RWPE1 (cell line): ENCODE measurements at regions not wholly inside any gene's neighbourhood (a gene's known extent, or its start where the extent isn't known, plus 50 kb on each side); places are given as distances from the start of the nearest gene placed in this dataset.

ENCODE experiments used
- CTCF ChIA-PET: fragments of 350-600 bp; sonication (Branson Sonifier 250); formaldehyde crosslinking; extraction: SDS; loops from one replicate; lab custom pipeline; 2021; lab: Yijun Ruan, JAX
- POLR2A ChIA-PET: fragments of 400-600 bp; formaldehyde crosslinking; extraction: SDS; loops from one replicate; lab custom pipeline; 2020; ENCODE audit warnings: antibody characterized with exemption; ENCODE audit not compliant: low non-redundant PET; lab: Yijun Ruan, JAX
- DNase-seq: peaks from one replicate; pipeline ENCODE4 v3.0.0; 2012; ENCODE audit warnings: low spot score
- H3K27ac ChIP-seq: fragments of 450-650 bp; 2 replicates; pipeline ENCODE4 v1.5.1; 2017
- CTCF ChIP-seq: fragments of 450-650 bp; conservative IDR thresholded peaks from 2 replicates; pipeline ENCODE4 v1.5.1; 2017; ENCODE audit warnings: low read depth, mild to moderate bottlenecking

- no peak overlapping the region for H3K27ac ChIP-seq
- DNase-seq: no peak
- TF ChIP-seq CTCF: no peak
- ChIA-PET POLR2A (no interaction called here), CTCF (no interaction called here)
These were observed 64.5 kb downstream of the CH25H start for GRCh38 chr10:89142590-89142989.

GRCh38 chr10:89138755-89139490 is 68.2 kb downstream of the CH25H start:
- DNase-seq: no peak
- POLR2A ChIA-PET: no interaction called here
- H3K27ac ChIP-seq: no peak overlapping the region
- CTCF ChIA-PET: interaction anchor here (0.6 kb wide), 1 partner anchor 1085 kb away, joined by 3 read pairs; no protein-coding TSS in a partner anchor
- TF ChIP-seq CTCF: no peak

GRCh38 chr10:89134963-89135362 is 72.2 kb downstream of the CH25H start:
- no peak for DNase-seq
- no peak overlapping the region for H3K27ac ChIP-seq
- TF ChIP-seq CTCF: no peak
- POLR2A ChIA-PET: no interaction called here
- CTCF ChIA-PET: no interaction called here

GRCh38 chr10:89129911-89130310 is 77.2 kb downstream of the CH25H start:
- H3K27ac ChIP-seq: no peak overlapping the region
- ChIA-PET POLR2A (no interaction called here), CTCF (no interaction called here)
- TF ChIP-seq CTCF: no peak
- DNase-seq: peak; percentile 41

- ChIA-PET CTCF (no interaction called here), POLR2A (no interaction called here)
- no peak overlapping the region for H3K27ac ChIP-seq
- DNase-seq: no peak
- no peak for TF ChIP-seq CTCF
These were observed 84.6 kb downstream of the CH25H start for GRCh38 chr10:89122433-89123051.

- DNase-seq: no peak
- ChIA-PET CTCF (no interaction called here), POLR2A (no interaction called here)
- no peak overlapping the region for H3K27ac ChIP-seq
- no peak for TF ChIP-seq CTCF
These were observed 85.4 kb downstream of the CH25H start for GRCh38 chr10:89121764-89122020.
